ENCODE measurements at regions not wholly inside any gene's neighbourhood (a gene's known extent, or its start where the extent isn't known, plus 50 kb on each side); places are given as distances from the start of the nearest gene placed in this dataset.

GRCh38 chr2:144280009-144280408 lies 239.9 kb downstream of the ZEB2 start:
- DNase-seq = no peak

DNA sequence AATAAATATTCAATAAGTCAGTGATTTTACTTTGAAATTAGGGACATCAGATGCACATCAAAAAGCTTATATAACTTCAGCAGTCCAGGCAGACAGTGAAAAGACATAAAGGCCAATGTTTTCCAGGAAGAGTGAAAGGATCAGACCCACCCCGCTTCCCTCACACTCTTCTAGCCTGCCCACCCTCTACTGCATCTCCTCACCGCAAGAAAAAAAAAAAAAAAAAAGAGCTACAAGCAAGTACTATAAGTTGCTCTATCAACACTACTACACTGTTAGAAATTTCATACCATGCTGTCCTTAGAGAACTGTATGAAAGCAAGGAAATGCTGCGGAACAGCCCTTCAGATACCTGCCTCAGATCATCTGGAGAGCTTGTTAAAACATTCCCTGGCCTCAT lies 240.8 kb downstream of the ZEB2 start:
- no peak for DNase-seq

- peak in 1 of 5 experiments; percentile 71 for DNase-seq
These were observed 242.1 kb downstream of the ZEB2 start for GRCh38 chr2:144277622-144278354.

DNA sequence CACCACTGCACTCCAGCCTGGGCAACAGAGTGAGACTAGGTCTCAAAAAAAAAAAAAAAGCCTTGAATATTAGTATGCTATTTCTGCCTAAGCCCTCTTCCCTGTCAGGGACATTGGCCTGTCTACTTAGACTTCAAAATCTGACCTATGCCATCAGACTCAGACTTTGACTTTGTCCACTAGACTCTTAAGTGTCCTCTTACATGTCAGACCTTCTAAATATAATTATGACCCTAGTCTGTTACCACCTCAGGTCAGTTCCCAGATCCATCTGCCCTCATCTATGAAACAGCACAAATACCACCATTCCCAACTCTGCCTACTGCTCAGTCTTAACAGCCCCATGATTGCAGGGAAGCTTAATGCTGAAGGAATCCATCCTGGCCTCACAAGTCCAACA lies 244.6 kb downstream of the ZEB2 start:
- no peak for DNase-seq

DNA sequence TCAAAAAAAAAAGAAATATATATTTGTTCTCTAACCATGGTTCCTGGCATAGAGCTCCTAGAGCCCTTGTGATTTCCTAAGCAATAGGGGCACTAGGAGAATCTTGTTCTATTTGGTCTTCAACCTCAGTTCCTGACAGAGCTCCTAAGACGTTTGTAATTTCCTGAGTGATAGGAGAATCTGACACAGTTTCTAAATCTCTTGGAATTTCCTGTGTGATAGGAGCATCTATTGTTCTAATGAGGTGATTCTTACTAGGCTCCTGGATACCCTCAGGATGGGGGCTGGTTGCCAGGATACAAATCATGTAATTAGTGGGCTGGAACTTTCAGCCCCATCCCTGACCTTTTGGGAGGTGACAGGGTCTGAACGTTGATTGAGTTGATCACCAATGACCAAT lies 245.8 kb downstream of the ZEB2 start:
- no peak for DNase-seq

GRCh38 chr2:144270951-144271350 lies 249.0 kb downstream of the ZEB2 start:
- DNase-seq = no peak

GRCh38 chr2:144268036-144268678 lies 251.8 kb downstream of the ZEB2 start:
- no peak for DNase-seq

- peak in 2 of 5 experiments; percentile 20 to 26 for DNase-seq
These were observed 252.7 kb downstream of the ZEB2 start for GRCh38 chr2:144267239-144267638.

GRCh38 chr2:144265654-144266053 lies 254.3 kb downstream of the ZEB2 start:
- DNase-seq = no peak

DNA sequence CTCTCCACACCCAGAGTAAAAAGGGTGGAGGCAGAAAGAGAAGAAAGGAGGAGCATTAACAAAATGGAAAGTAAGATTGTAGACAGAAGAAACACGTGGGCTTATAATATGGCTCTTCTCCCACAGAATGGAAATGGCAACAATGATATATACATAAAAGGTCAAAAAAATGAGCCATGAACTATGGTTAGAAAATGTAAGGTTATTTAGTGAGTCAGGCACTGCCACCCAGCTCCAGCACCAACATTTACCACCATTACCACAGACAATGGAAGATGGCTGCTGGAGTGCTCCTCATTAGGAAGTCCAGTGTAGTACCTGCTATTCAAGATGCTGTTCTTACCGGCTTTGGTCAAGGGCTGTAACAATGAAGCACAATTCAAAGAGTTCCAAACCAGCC lies 258.0 kb downstream of the ZEB2 start:
- no peak for DNase-seq

DNA sequence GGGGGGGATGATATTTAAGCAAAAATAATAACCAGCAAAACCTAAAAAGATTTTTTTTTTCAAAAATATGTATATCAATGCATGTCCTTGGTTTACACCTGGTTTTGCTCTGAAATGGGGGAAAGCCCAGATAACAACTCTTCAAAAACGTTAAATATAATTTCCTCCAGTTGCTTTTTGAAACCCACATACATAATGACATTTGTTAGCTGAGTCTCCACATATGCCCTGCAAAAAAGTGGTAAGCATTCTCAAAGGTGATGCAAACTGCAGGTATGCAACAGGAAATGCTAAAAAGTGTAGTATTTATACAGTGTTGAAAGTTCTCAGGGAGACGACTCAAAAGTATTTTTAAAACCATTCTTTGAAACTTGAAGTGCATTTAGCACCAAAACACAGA lies 258.6 kb downstream of the ZEB2 start:
- peak in 2 of 5 experiments; percentile 25 to 38 for DNase-seq

DNA sequence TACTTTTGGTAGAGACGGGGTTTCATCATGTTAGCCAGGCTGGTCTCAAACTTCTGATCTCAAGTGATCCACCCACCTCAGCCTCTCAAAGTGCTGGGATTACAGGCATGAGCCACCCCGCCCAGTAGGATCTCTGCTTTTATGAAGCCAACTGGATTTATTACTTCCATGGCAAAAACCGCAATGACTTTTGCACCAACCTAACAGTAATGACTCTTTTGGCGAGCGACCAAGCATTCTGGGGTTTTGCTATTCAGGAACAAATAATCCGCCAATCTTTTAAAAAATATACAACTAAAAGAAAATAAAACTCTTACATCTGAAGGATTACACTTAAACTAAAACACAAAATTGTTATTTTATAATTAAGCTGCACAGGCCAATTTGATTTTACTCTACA lies 260.6 kb downstream of the ZEB2 start:
- no peak for DNase-seq

DNA sequence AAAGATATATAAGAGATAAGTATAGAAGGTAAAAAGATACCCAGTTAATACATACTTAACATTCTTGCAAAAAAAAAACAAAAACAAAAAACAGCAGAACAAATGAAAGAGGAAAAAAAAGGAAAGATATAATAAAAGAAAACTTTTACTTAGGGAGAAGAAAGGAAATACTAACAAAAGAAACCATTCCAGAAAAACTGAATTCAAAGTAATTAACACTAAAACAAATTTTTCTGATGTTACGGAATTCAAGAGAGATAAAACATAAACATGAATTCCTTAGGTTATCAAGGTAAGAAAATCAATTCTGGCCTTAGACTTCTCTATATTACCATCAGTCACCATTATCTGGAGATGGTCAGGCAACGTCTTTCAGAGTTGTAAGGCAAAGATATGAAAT lies 261.8 kb downstream of the ZEB2 start:
- DNase-seq = no peak

DNA sequence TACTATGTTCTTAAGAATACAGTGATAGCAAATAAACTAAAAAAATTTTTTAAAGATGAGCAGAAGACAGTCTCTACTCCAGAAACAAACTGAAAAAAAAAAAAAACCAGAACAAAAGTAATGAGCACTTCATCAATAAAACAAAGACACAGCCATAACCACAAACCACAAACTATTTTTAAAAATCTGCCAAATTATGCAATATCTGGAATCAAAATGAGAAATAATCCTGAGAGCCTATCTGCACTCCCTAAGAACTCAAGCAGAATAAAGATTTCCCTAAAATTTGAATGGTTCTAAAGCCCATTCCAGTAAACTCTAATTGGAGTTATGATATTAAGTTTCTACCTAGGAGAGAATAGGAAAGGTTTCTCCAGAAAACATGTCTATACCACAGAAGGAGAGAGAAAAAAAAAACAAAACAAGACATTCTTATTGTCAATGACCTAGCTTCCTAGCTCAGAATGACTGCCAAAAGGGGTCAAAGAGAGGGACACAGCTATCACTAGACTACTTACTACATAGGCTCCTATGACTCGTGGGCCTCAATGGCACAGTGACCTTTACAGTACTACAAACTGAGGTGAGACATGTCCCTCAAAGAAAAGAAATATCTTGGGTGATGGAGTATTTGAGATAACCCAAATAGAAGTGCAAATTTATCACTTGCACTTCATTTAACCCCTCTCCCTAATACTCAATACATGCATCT lies 262.8 kb downstream of the ZEB2 start:
- no peak for DNase-seq

- DNase-seq = peak in 1 of 5 experiments; percentile 55
These were observed 265.3 kb downstream of the ZEB2 start for GRCh38 chr2:144254342-144255235.

DNA sequence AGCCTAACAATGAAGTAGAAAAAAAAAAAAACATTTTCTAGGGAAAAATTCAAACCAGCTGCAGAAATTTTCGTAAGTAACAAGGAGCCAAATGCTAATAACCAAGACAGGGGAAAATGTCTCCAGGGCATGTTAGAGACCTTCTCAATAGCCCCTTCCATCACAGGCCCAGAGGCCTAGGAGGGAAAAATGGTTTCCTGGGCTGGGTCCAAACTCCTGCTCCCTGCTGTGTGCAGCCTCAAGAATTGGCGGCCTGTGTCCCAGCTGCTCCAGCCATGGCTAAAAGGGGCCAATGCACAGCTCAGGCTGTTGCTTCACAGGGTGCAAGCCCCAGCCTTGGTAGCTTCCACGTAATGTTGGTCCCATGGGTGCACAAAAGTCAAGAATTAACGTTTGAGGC lies 266.2 kb downstream of the ZEB2 start:
- no peak for DNase-seq

GRCh38 chr2:144252694-144253093 lies 267.2 kb downstream of the ZEB2 start:
- no peak for DNase-seq

DNA sequence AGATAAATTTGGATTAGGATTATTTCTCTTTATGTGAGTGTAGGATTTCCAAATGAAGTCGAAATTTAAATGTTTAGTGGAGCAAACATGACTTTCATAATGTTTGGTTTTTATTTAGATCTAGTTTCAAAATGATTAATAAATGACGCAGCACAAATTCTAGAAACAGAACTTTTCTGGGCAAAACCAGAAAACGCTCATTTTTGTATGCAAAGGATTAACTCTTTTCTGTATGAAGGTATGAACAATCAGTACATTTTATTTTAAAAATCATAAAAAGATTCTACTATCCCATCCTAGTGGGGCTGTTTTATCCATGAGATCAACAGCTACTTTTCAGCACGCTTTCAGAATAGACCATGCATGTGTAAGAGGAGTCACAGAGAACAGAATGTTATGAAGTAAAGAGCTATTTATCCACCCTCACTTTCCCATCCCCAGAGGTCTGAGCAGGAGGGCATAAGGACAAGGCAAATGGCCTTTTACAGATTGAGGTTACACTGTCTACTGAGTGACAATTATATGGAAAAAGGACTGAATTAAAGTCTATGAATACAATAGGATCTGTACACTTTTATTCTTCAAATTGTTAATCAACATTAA lies 270.8 kb downstream of the ZEB2 start:
- peak in 1 of 5 experiments; percentile 64 for DNase-seq

GRCh38 chr2:144248350-144249034 lies 271.4 kb downstream of the ZEB2 start:
- DNase-seq = peak in 1 of 5 experiments; percentile 51

DNA sequence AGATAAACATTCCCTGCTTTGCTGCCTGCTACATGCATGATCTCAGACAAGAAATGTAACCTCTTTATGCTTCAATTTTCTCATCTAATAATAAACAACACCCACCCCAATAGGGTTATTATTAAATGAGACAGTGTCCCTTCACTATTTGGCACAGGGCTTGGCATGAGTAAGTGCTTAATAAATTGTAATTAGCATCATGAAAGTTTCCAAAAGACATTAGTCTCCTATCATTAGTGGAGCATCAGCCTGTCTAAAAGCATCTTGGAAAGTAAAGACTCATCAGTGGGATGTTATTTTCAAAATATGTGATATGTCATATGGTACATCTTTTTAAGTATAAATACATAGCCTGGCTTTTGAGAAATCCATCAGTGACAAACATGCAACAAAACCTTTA lies 275.0 kb downstream of the ZEB2 start:
- no peak for DNase-seq

GRCh38 chr2:144242311-144242710 lies 277.6 kb downstream of the ZEB2 start:
- no peak for DNase-seq

GRCh38 chr2:144241801-144242200 lies 278.1 kb downstream of the ZEB2 start:
- peak in 1 of 5 experiments; percentile 43 for DNase-seq

Measured in T-helper 2 cell (primary cell).